ENCODE measurements at regions not wholly inside any gene's neighbourhood (a gene's known extent, or its start where the extent isn't known, plus 50 kb on each side); places are given as distances from the start of the nearest gene placed in this dataset.
"Not testable (repeated sequence)": the region's sequence is repeated elsewhere in the genome, so short reads cannot be mapped to it uniquely, and the experiment has no call there.

DNA sequence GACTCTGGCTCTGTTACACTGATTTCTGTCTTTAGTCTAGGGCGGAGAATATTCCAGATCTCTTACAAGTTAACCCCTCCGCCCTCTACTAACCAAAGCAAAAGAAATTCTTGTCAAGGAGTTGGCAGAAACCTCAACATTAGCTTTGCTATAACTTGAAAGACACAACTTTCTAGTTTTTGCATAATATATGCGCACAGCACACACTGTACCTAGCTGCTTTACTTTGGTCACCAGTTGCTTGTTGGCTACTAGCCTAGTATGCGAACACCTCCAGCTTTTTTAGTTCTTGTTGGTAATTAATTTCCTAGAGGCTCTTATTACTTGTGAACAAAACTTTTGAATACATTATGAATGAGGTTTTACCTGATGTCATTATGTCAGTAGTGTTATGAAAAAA lies 348.8 kb upstream of the C2CD4B start:
- Mint-ChIP-seq H3K4me1 (peaks cover 60% of the 10 kb centered on the region), H3K27ac (no peak overlapping the region), H3K9me3 (no peaks in the 10 kb centered on the region), H3K36me3 (ENCODE audit: low read depth) (no peaks in the 10 kb centered on the region), H3K4me3 (no peak overlapping the region), H3K27me3 (ENCODE audit: low read depth, poor library complexity) (peaks cover 10% of the 10 kb centered on the region)
- DNase-seq: no peak
- no peak for TF ChIP-seq CTCF (IDR thresholded peaks at IDR 0.05)

GRCh38 chr15:62515696-62516395 lies 350.8 kb upstream of the C2CD4B start:
- TF ChIP-seq CTCF (IDR thresholded peaks at IDR 0.05): no peak
- H3K27me3 Mint-ChIP-seq (ENCODE audit: low read depth, poor library complexity): peaks cover 7% of the 10 kb centered on the region
- H3K9me3 Mint-ChIP-seq: no peaks in the 10 kb centered on the region
- DNase-seq: no peak
- no peak overlapping the region for H3K27ac Mint-ChIP-seq
- H3K4me3 Mint-ChIP-seq: no peak overlapping the region
- peaks cover 55% of the 10 kb centered on the region for H3K4me1 Mint-ChIP-seq
- H3K36me3 Mint-ChIP-seq (ENCODE audit: low read depth): no peaks in the 10 kb centered on the region

DNA sequence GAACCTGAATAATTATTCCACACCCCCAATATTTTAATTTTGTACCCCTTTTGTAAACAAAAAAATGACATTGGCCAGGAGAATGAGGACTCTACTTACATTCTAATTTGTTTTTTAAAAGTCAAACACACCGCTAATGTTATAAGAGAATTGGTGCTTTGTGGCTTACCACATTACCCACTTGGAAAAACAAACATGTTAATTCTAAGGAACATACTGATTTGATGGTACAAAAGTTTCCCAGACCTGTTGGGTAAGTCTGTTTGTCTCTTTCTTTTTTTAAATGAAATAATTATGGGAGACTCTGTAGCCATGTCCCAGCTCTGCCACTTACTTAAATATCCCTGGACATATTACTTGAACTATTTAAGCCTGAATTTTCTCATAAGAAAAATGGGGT lies 352.5 kb upstream of the C2CD4B start:
- TF ChIP-seq CTCF (IDR thresholded peaks at IDR 0.05): no peak

DNA sequence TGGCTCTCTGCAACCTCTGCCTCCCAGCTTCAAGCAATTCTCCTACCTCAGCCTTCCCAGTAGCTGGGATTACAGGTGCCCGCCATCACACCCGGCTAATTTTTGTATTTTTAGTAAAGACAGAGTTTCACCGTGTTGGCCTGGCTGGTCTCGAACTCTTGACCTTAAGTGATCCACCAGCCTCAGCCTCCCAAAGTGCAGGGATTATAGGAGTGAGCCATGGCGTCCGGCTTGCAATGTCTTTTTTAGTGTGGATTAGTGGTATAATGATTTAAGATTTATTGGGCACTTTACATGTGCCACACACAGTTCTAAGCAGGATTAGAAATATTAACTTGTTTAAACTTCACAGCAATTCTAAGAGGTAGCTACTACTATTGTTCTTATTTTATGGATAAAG lies 353.6 kb upstream of the C2CD4B start:
- H3K27me3 Mint-ChIP-seq (ENCODE audit: low read depth, poor library complexity); H3K9me3 Mint-ChIP-seq; H3K27ac Mint-ChIP-seq; H3K4me3 Mint-ChIP-seq; DNase-seq; H3K36me3 Mint-ChIP-seq (ENCODE audit: low read depth): not testable (repeated sequence)
- H3K4me1 Mint-ChIP-seq: peaks cover 62% of the 10 kb centered on the region

More for the DNA sequence above, 352.5 kb upstream of the C2CD4B start:
- Mint-ChIP-seq H3K4me1 (peaks cover 67% of the 10 kb centered on the region), H3K9me3 (no peaks in the 10 kb centered on the region), H3K4me3 (no peak overlapping the region), H3K27ac (no peak overlapping the region), H3K36me3 (ENCODE audit: low read depth) (no peaks in the 10 kb centered on the region), H3K27me3 (ENCODE audit: low read depth, poor library complexity) (peaks cover 7% of the 10 kb centered on the region)
- no peak for DNase-seq

- no peak for DNase-seq
- Mint-ChIP-seq H3K27me3 (ENCODE audit: low read depth, poor library complexity) (peaks cover 3% of the 10 kb centered on the region), H3K27ac (no peak overlapping the region), H3K4me3 (no peak overlapping the region), H3K36me3 (ENCODE audit: low read depth) (no peaks in the 10 kb centered on the region), H3K9me3 (no peaks in the 10 kb centered on the region), H3K4me1 (peaks cover 51% of the 10 kb centered on the region)
- TF ChIP-seq CTCF (IDR thresholded peaks at IDR 0.05): no peak
Observed at GRCh38 chr15:62519900-62520299, 354.8 kb upstream of the C2CD4B start.

DNA sequence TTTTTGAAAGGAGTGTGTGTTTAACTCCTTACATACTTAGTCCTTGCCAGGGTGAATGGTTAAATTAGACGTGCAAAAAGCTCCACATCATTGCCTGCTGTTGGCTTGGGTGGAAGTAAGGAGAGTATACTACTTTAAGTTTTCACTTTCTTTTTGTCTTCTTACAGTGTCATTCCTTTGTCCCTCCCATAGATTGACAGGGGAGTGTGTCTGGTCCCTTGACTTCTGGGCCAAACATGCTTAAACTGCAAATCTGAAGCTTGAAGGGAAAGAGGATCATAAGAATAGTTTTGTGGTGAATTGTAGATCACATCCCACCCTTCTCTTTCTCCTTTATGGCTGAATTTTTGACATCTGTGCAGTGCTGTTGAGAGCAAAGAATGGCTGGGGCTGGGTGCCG lies 355.8 kb upstream of the C2CD4B start:
- Mint-ChIP-seq H3K9me3 (no peaks in the 10 kb centered on the region), H3K27me3 (ENCODE audit: low read depth, poor library complexity) (peaks cover 3% of the 10 kb centered on the region), H3K4me3 (no peak overlapping the region), H3K36me3 (ENCODE audit: low read depth) (no peaks in the 10 kb centered on the region), H3K27ac (no peak overlapping the region), H3K4me1 (peaks cover 45% of the 10 kb centered on the region)
- no peak for DNase-seq
- no peak for TF ChIP-seq CTCF (IDR thresholded peaks at IDR 0.05)
